Anterior cingulate cortex (tissue), 58 donors: ENCODE measurements at regions not wholly inside any gene's neighbourhood (a gene's known extent, or its start where the extent isn't known, plus 50 kb on each side); places are given as distances from the start of the nearest gene placed in this dataset.

Experiments used
- DNase-seq, 58 donors: peaks; one replicate each; lab custom pipeline; 2025; lab: John Stamatoyannopoulos, UW

- DNase-seq = no peak
Measured at GRCh38 chr9:14967450-14968321, 57.5 kb upstream of the FREM1 start.

- no peak for DNase-seq
Measured at GRCh38 chr9:14962193-14962882, 52.1 kb upstream of the FREM1 start.

DNA sequence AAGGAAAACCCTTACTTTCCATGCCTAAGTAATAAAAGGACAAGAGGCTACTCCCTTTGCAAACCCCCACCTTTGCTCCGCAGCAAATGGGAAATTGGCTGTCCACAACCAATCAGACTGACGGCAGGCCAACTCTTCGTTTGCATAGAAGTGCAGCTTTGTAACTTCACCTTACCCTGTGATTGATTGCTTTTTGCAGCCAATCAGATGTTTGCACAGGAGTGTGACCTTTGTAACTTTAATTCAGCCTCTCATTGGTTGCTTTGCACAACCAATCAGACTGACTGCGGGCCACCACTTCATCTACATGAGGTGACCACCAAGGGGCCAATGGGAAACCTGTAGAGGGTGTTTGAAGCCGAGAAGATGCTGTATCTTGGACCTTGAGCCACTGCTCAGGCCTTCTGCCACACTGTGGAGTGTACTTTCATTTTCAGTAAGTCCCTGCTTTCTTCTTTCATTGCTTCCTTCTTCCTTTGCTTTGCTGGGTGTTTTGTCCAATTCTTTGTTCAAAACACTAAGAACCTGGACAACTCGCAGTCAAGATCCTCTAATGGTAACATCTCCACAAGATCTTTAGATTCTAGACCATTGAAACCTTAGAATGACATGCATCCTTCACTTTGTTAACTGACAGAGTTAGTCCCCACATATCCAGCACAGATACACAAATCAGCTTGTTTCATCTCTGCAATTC, 51.3 kb upstream of the FREM1 start:
- DNase-seq = no peak

DNA sequence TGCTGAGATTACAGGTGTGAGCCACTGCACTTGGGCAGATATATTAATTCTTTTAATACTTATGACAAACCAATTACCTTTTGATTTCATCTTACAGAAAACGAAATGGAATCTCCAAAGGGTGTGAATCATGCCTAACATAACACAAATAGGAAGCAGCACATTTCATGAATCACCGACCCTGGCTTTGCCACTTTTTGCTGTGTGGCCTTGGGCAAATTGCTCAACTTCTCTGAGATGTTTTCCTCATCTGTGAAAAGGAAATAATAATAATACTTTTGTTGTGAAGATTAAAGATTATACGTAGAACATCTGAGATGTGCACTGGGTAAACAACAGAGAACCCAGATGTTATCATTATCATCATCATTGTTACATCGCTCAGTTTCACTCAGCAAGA, 50.7 kb upstream of the FREM1 start:
- no peak for DNase-seq
